HG03060 (cell line): ENCODE measurements at regions not wholly inside any gene's neighbourhood (a gene's known extent, or its start where the extent isn't known, plus 50 kb on each side); places are given as distances from the start of the nearest gene placed in this dataset.

Source experiments
- ATAC-seq: cut with Tn5 transposase; IDR thresholded peaks from one replicate; pipeline ENCODE4 v1.9.1; 2021; ENCODE audit warnings: low read depth, moderate number of reproducible peaks; ENCODE audit not compliant: unreplicated experiment

- no peak for ATAC-seq
Observed at GRCh38 chr2:57111531-57111930, 927.7 kb downstream of the CCDC85A start.

- no peak for ATAC-seq
Observed at GRCh38 chr2:57119141-57119540, 927.5 kb upstream of the VRK2 start.

- no peak for ATAC-seq
Observed at GRCh38 chr2:57126410-57126809, 920.2 kb upstream of the VRK2 start.

- no peak for ATAC-seq
Observed at GRCh38 chr2:57139179-57139578, 907.4 kb upstream of the VRK2 start.

- ATAC-seq: no peak
Observed at GRCh38 chr2:57141269-57141668, 905.3 kb upstream of the VRK2 start.

- ATAC-seq: no peak
Observed at GRCh38 chr2:57146951-57147350, 899.7 kb upstream of the VRK2 start.

- no peak for ATAC-seq
Observed at GRCh38 chr2:57156231-57156924, 890.2 kb upstream of the VRK2 start.

GRCh38 chr2:57160976-57161375 lies 885.6 kb upstream of the VRK2 start:
- no peak for ATAC-seq

GRCh38 chr2:57177176-57177575 lies 869.4 kb upstream of the VRK2 start:
- no peak for ATAC-seq

- ATAC-seq: no peak
Observed at GRCh38 chr2:57180042-57180567, 866.5 kb upstream of the VRK2 start.

- no peak for ATAC-seq
Observed at GRCh38 chr2:57180678-57181077, 865.9 kb upstream of the VRK2 start.

GRCh38 chr2:57181315-57182038 lies 865.1 kb upstream of the VRK2 start:
- ATAC-seq: no peak

- ATAC-seq: no peak
Observed at GRCh38 chr2:57182916-57183315, 863.7 kb upstream of the VRK2 start.

GRCh38 chr2:57185568-57185967 lies 861.0 kb upstream of the VRK2 start:
- no peak for ATAC-seq

GRCh38 chr2:57190007-57190406 lies 856.6 kb upstream of the VRK2 start:
- ATAC-seq: no peak

GRCh38 chr2:57199663-57200062 lies 846.9 kb upstream of the VRK2 start:
- ATAC-seq: no peak

GRCh38 chr2:57204364-57204763 lies 842.2 kb upstream of the VRK2 start:
- ATAC-seq: no peak

- ATAC-seq: no peak
Observed at GRCh38 chr2:57205241-57205640, 841.4 kb upstream of the VRK2 start.

- ATAC-seq: no peak
Observed at GRCh38 chr2:57207191-57207590, 839.4 kb upstream of the VRK2 start.

- ATAC-seq: no peak
Observed at GRCh38 chr2:57209799-57210198, 836.8 kb upstream of the VRK2 start.

- no peak for ATAC-seq
Observed at GRCh38 chr2:57210855-57211254, 835.8 kb upstream of the VRK2 start.

- no peak for ATAC-seq
Observed at GRCh38 chr2:57217013-57217412, 829.6 kb upstream of the VRK2 start.
